Fibroblast of the aortic adventitia (primary cell): ENCODE measurements at regions not wholly inside any gene's neighbourhood (a gene's known extent, or its start where the extent isn't known, plus 50 kb on each side); places are given as distances from the start of the nearest gene placed in this dataset.

Source experiments
- DNase-seq: peaks from one replicate; pipeline ENCODE4 v3.0.0-alpha.2; 2010; ENCODE audit warnings: low read depth
- H3K4me3 ChIP-seq: 2 replicates; pipeline ENCODE4 v1.5.1; 2011; ENCODE audit warnings: low read depth, mild to moderate bottlenecking, control low read depth, low read length, moderate library complexity
- TF ChIP-seq, protein P1 (sequence below): IDR thresholded peaks from 2 replicates; pipeline ENCODE4 v1.5.1; 2011; ENCODE audit warnings: mild to moderate bottlenecking, low read length, control low read depth, inconsistent platforms; ENCODE audit not compliant: insufficient read depth

DNA sequence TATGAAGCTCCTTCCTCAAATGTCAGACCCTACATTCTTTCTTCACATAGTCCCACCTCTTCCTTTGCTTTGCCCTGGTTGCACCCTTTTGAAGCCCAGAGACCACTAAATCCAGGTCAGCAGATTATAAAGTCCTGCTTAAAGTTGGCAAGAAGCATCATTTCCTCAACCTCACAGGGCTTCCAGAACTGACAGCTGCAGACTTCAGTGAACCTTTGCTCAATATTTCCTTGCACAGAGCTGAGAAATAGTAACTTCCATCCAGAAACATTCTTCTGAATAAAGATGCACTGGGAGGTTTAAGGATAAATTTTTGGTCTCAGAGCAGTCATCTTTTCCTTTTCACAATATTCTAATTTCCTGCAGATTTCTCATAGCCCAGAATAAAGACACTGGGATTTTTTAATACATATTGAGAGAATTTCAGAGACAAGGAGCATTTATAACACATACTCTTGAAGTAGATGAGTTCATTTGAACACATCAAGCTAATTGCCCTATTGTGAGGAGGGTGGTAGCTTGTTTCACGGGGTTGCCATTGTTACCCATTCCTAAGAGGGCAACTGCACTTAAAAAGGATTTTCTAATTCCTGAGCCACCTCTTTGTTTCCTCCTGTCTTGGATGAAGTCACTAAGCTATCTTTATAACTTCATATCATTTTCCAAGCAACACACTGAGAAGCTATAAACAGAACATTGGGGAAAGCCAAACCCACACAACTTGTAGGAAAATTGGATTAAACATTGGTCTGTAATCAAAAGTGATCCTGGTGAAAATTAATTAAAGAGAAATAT lies 150.2 kb upstream of the PLN start:
- DNase-seq, result no peak
- TF ChIP-seq, protein P1, sequence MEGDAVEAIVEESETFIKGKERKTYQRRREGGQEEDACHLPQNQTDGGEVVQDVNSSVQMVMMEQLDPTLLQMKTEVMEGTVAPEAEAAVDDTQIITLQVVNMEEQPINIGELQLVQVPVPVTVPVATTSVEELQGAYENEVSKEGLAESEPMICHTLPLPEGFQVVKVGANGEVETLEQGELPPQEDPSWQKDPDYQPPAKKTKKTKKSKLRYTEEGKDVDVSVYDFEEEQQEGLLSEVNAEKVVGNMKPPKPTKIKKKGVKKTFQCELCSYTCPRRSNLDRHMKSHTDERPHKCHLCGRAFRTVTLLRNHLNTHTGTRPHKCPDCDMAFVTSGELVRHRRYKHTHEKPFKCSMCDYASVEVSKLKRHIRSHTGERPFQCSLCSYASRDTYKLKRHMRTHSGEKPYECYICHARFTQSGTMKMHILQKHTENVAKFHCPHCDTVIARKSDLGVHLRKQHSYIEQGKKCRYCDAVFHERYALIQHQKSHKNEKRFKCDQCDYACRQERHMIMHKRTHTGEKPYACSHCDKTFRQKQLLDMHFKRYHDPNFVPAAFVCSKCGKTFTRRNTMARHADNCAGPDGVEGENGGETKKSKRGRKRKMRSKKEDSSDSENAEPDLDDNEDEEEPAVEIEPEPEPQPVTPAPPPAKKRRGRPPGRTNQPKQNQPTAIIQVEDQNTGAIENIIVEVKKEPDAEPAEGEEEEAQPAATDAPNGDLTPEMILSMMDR, result no peak
- no peak overlapping the region for H3K4me3 ChIP-seq

DNA sequence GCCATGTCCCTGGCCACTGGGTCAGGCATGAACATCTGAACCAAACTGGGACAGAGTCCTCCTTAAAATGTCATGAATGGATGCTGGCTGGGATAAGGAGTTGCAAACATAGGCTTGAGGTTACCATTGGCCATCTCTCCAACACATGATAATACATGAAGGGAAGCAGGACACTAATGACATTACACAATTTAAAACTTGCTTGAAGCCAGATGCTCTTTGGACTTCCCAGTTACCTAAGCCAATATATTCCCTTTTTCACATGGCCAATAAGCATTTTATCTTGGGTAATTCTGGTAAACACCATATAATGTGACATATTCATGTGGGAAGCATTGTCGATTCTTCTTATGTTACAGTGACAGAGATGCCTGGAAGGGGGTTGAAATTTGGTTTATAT lies 148.0 kb upstream of the PLN start:
- TF ChIP-seq, protein P1, result no peak
- no peak overlapping the region for H3K4me3 ChIP-seq
- no peak for DNase-seq

DNA sequence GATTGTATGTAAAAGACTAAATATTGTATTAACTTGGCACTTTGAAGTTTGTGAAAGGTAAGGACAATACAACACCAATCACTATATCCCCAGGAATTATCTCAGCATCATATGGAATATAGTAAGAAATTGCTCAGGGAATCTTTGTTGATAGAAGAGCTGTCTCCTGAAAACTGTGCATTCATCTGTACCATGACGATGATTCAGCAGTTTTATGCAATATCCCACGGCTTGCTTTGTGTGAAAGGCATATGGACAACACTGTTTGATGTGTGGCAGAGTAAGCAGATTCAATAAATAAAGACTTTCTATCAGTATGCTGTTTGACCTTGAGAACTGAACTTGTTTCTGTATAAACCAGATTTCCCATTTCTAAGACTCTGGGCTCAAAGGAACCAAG lies 147.5 kb upstream of the PLN start:
- no peak overlapping the region for H3K4me3 ChIP-seq
- TF ChIP-seq, protein P1, result no peak
- DNase-seq, result no peak

DNA sequence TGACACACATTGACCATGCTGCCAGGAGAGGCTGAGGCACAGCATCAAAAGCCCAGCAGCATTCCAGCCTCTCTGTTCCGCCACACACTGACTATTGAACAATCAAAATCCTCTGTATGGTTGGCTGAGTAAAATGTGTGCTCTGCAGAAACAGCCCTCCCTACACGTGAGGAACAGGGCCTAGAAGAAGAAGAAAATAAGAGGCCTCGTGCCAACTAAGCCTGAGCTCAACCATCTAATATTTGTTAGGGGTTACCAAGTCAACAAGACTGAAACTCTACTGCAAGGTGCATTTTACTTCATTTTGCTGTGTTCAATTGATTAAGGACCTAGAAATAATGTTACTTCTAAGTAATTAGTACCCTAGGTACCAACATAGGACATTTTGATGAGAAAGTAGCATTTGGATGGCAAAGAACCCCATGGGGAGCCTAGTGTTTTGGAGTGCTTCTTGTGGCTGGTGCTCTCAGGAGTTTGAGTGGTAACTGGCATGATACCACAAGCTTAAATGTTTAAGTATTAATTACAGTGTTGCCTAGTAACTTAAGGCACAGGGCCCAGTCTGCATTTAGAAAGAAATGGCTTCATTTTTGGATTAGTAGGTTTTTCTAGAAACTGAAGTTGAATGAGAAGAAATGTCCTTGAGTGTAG lies 146.6 kb upstream of the PLN start:
- TF ChIP-seq, protein P1, result no peak
- DNase-seq, result no peak
- H3K4me3 ChIP-seq, result no peak overlapping the region

DNA sequence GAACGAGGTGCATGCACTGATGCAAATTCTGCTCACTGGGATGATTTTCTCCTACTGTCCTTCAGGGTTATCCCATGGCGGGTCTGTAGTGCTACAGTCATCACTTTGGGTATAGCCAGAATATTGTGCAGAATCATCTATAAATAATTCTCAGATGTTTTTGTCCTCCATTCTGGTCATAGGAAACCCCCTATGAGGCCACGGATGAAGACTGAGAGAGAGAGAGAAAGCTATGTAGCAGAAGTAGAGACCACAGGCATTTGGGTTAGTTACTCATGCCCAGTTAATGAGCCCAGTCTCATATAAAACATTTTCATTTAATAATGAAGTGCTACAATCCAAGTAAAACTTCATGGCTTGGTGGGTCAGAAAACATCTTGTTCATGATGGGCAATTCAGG lies 145.1 kb upstream of the PLN start:
- DNase-seq, result no peak
- H3K4me3 ChIP-seq, result no peak overlapping the region
- TF ChIP-seq, protein P1, result no peak

DNA sequence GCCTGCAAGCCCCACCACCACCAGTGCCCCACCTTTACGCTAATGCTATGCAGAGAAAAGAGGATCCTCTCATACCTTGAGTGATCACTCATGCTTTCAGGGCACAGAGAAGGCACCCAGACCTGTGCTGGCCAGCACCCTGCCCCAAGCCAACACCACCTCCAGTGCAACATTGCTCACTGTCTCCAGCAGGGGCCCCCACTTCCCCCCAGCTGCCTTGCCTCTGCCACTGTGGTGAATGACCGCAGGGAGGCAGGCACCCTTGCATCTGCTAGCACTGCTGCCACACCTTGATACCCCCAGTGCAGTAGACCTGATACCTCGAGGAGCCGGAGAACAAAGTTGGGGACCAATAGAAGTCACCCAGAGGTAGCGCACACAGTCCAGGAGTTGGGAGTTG lies 139.2 kb upstream of the PLN start:
- DNase-seq, result no peak
- TF ChIP-seq, protein P1, result no peak
- H3K4me3 ChIP-seq, result no peak overlapping the region
